Neural crest cell (in vitro differentiated cells): ENCODE measurements at regions not wholly inside any gene's neighbourhood (a gene's known extent, or its start where the extent isn't known, plus 50 kb on each side); places are given as distances from the start of the nearest gene placed in this dataset.

Experiments
- DNase-seq: peaks from one replicate; pipeline ENCODE4 v3.0.0; 2021; ENCODE audit warnings: low read depth, mixed read lengths, low spot score
- H3K27ac Mint-ChIP-seq: one replicate; pipeline ENCODE4 v1.8.0; 2021; ENCODE audit warnings: mild to moderate bottlenecking, mixed read lengths; ENCODE audit not compliant: unreplicated experiment
- H3K27me3 Mint-ChIP-seq: 2 replicates; pipeline ENCODE4 v1.8.0; 2021; ENCODE audit warnings: low read depth, mild to moderate bottlenecking, mixed read lengths
- H3K36me3 Mint-ChIP-seq: 2 replicates; pipeline ENCODE4 v1.8.0; 2021; ENCODE audit warnings: low read depth, mild to moderate bottlenecking, mixed read lengths
- H3K4me1 Mint-ChIP-seq: 2 replicates; pipeline ENCODE4 v1.8.0; 2021; ENCODE audit warnings: mixed read lengths
- H3K4me3 Mint-ChIP-seq: one replicate; pipeline ENCODE4 v1.8.0; 2021; ENCODE audit warnings: mild to moderate bottlenecking, mixed read lengths
- H3K9me3 Mint-ChIP-seq: 2 replicates; pipeline ENCODE4 v1.8.0; 2021; ENCODE audit warnings: mixed read lengths
- CTCF ChIP-seq: fragments of 200-600 bp; sonication (generic); conservative IDR thresholded peaks from 2 replicates; pipeline ENCODE4 v1.5.0; 2021; ENCODE audit warnings: antibody characterized with exemption, mild to moderate bottlenecking

DNA sequence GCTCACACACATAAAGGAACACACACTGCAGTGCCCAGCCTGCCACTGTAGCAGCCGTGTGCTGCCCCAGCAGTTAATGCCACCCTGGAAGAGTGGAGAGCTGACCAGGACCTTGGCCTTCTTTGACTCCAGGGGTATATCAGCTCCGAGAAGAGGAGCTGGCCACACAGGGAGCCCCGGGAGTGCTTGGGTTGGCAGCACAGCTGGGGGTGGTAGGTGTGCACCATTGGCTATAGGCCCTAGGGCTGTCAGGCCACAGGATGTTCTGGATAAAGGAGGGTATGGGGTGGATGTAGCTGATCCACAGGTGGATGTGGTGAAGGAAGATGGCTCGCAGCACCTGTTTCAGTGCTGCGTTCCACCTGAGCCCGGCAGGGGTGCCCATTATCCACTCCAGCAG, 640.5 kb downstream of the PLPP3 start:
- H3K27ac Mint-ChIP-seq, result no peak overlapping the region
- DNase-seq, result no peak
- no peak overlapping the region for H3K4me3 Mint-ChIP-seq
- no peaks in the 10 kb centered on the region for H3K36me3 Mint-ChIP-seq
- no peaks in the 10 kb centered on the region for H3K27me3 Mint-ChIP-seq
- H3K4me1 Mint-ChIP-seq, result no peaks in the 10 kb centered on the region
- H3K9me3 Mint-ChIP-seq, result peaks cover 11% of the 10 kb centered on the region
- TF ChIP-seq CTCF, result no peak

- H3K27me3 Mint-ChIP-seq, result no peaks in the 10 kb centered on the region
- TF ChIP-seq CTCF, result no peak
- H3K4me1 Mint-ChIP-seq, result no peaks in the 10 kb centered on the region
- no peaks in the 10 kb centered on the region for H3K36me3 Mint-ChIP-seq
- peaks cover 11% of the 10 kb centered on the region for H3K9me3 Mint-ChIP-seq
- no peak overlapping the region for H3K27ac Mint-ChIP-seq
- H3K4me3 Mint-ChIP-seq, result no peak overlapping the region
- no peak for DNase-seq
These were observed 641.0 kb downstream of the PLPP3 start for GRCh38 chr1:55938376-55938850.

GRCh38 chr1:55937840-55938375, 641.5 kb downstream of the PLPP3 start:
- H3K27me3 Mint-ChIP-seq, result no peaks in the 10 kb centered on the region
- no peaks in the 10 kb centered on the region for H3K4me1 Mint-ChIP-seq
- H3K4me3 Mint-ChIP-seq, result no peak overlapping the region
- no peaks in the 10 kb centered on the region for H3K36me3 Mint-ChIP-seq
- H3K9me3 Mint-ChIP-seq, result peaks cover 11% of the 10 kb centered on the region
- DNase-seq, result no peak
- H3K27ac Mint-ChIP-seq, result no peak overlapping the region
- TF ChIP-seq CTCF, result no peak

DNA sequence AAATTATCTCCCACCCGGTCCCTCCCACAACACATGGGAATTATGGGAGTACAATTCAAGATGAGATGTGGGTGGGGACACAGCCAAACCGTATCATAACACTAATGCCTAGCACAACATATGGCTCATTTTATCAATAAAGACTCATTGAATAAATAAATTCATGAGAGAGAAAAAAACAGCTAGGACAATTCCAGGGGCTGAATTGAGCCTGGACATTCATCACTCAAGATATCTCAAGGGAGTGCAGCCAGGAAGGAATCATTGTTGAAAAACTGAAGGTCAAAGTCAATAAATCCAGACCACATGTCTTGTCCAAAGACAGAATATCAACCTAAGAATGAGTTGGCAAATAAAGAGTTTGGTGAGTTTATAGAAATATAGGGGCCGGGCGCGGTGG, 644.1 kb downstream of the PLPP3 start:
- Mint-ChIP-seq H3K4me1 (no peaks in the 10 kb centered on the region), H3K4me3 (no peak overlapping the region), H3K9me3 (peaks cover 11% of the 10 kb centered on the region), H3K27me3 (no peaks in the 10 kb centered on the region), H3K36me3 (no peaks in the 10 kb centered on the region), H3K27ac (no peak overlapping the region)
- DNase-seq, result no peak
- TF ChIP-seq CTCF, result no peak

DNA sequence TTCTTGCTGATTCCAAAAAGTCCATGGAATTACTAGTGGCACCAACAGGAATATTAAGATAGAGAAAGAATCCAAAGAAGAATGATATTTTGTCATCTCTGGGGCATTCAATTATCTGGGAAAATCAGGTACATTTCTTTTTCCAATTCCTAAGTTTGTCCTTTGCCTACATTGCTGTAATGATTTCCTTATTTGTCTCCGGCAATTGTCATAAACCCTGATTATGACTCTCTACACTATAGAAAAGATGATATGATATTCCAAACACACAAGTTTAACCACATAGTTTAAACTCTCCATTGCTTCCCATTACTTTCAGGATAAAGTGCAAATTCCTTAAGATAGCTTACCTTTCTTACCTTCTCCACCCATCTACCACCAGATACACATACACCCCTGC, 647.0 kb downstream of the PLPP3 start:
- Mint-ChIP-seq H3K9me3 (peaks cover 11% of the 10 kb centered on the region), H3K4me3 (no peak overlapping the region), H3K27ac (no peak overlapping the region), H3K27me3 (no peaks in the 10 kb centered on the region), H3K4me1 (no peaks in the 10 kb centered on the region), H3K36me3 (no peaks in the 10 kb centered on the region)
- no peak for DNase-seq
- TF ChIP-seq CTCF, result no peak
